HuH-7 (cell line): ENCODE measurements at regions not wholly inside any gene's neighbourhood (a gene's known extent, or its start where the extent isn't known, plus 50 kb on each side); places are given as distances from the start of the nearest gene placed in this dataset.
"Not testable (repeated sequence)": the region's sequence is repeated elsewhere in the genome, so short reads cannot be mapped to it uniquely, and the experiment has no call there.

Experiments used
- DNase-seq: peaks from one replicate; pipeline ENCODE4 v3.0.0; 2011; ENCODE audit warnings: low spot score

GRCh38 chr21:9788281-9788680 lies 733.1 kb upstream of the TPTE start:
- not testable (repeated sequence) for DNase-seq

GRCh38 chr21:9790354-9790753 lies 731.0 kb upstream of the TPTE start:
- not testable (repeated sequence) for DNase-seq

DNA sequence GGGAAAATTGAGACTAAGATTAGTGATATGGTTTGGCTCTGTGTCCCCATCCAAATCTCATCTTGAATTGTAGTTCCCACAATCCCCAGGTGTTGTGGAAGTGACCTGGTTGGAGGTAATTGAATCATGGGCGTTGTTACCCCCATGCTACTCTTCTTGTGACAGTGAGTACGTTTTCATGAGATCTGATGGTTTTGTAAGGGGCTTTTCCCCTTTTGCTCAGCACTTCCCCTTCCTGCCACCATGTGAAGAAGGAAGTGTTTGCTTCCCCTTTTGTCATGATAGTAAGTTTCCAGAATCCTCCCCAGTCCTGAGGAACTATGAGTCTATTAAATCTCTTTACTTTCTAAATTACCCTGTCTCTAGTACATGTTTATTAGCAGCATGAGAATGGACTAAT lies 729.9 kb upstream of the TPTE start:
- not testable (repeated sequence) for DNase-seq

GRCh38 chr21:9795291-9795690 lies 726.1 kb upstream of the TPTE start:
- not testable (repeated sequence) for DNase-seq

GRCh38 chr21:9796293-9796692 lies 725.1 kb upstream of the TPTE start:
- DNase-seq, result not testable (repeated sequence)

DNA sequence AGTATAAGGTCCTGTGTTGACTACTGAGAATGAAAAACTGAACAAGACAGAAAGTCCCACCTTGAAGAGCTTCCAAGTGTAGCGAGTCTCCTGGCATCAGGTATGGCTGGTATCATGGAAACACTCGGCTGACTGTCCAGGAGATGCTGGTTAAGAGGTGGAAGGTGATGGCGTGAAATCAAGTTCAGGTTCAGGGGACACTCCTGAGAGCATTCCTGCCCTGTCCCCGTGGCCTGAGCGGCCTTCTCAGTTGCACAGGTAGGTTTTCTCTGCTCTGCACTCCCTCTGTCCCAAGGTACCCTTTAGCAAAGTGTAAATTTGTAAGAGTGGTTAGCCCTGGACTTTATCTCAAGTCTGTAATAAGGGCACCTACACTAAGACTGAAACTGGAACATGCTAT lies 713.7 kb upstream of the TPTE start:
- not testable (repeated sequence) for DNase-seq

GRCh38 chr21:9811223-9812004 lies 710.0 kb upstream of the TPTE start:
- not testable (repeated sequence) for DNase-seq

- DNase-seq, result not testable (repeated sequence)
Measured at GRCh38 chr21:9812507-9812906, 708.9 kb upstream of the TPTE start.

- DNase-seq, result not testable (repeated sequence)
Measured at GRCh38 chr21:9813894-9814814, 707.2 kb upstream of the TPTE start.

DNA sequence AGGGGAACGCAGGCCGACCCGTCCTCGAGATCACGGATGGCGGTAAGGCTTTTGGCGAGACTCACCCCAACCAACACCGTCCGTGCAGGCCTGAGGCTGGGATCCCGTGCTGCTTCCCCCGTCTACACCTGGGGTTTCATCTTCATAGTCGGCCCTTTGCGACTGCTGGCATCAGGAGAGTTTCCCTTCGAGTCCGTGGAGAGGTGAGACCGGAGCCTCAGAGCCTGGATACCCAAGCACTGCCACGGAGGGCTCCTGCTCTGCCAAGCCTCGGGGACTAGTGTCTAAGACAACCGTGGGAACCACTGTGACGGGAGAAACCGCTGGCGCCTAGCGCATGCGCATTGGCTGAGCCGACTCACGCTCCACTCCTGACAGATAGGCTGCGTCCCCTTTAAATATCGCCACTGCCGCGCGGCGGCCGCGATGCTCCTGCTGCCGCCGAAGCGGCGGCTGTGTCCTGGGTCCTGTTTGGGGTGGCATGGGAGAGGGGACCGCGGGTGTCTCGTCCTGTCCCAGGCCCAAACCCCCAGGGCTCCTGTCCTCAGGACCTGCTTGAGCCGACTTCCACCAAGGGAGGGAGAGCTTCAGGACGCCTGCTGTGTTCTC lies 706.1 kb upstream of the TPTE start:
- DNase-seq, result not testable (repeated sequence)

GRCh38 chr21:9816734-9817334 lies 704.5 kb upstream of the TPTE start:
- not testable (repeated sequence) for DNase-seq

GRCh38 chr21:9817841-9818441 lies 703.4 kb upstream of the TPTE start:
- not testable (repeated sequence) for DNase-seq

DNA sequence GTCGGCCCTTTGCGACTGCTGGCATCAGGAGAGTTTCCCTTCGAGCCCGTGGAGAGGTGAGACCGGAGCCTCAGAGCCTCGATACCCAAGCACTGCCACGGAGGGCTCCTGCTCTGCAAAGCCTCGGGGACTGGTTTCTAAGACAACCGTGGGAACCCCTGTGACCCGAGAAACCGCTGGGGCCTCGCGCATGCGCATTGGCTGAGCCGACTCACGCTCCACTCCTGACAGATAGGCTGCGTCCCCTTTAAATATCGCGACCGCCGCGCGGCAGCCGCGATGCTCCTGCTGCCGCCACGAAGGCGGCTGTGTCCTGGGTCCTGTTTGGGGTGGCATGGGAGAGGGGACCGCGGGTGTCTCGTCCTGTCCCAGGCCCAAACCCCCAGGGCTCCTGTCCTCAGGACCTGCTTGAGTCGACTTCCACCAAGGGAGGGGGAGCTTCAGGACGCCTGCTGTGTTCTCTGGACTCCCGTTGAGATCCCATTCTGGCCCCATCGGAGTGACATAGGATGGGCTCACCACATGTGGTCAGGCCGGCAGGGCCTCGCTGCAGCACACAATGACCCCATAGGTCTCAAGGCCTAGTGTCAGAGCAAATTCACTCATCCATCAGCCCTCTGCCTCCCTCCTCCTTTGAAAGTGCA lies 701.7 kb upstream of the TPTE start:
- DNase-seq, result not testable (repeated sequence)

DNA sequence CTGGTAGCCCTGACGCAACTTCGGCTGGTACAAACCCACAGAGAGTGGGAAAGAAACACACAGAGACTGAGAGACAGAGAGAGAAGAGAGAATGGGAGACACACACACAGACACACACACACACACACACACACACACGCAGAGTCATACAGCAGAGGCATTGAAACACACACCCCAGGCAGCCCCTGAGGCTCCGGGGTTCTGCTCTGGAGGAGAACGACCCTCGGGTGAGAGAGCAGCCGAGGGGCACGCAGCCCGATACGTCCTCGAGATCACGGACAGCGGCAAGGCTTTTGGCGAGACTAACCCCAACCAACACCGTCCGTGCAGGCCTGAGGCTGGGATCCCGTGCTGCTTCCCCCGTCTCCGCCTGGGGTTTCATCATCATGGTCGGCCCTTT lies 700.8 kb upstream of the TPTE start:
- DNase-seq, result not testable (repeated sequence)

GRCh38 chr21:9821472-9821871 lies 699.9 kb upstream of the TPTE start:
- not testable (repeated sequence) for DNase-seq

DNA sequence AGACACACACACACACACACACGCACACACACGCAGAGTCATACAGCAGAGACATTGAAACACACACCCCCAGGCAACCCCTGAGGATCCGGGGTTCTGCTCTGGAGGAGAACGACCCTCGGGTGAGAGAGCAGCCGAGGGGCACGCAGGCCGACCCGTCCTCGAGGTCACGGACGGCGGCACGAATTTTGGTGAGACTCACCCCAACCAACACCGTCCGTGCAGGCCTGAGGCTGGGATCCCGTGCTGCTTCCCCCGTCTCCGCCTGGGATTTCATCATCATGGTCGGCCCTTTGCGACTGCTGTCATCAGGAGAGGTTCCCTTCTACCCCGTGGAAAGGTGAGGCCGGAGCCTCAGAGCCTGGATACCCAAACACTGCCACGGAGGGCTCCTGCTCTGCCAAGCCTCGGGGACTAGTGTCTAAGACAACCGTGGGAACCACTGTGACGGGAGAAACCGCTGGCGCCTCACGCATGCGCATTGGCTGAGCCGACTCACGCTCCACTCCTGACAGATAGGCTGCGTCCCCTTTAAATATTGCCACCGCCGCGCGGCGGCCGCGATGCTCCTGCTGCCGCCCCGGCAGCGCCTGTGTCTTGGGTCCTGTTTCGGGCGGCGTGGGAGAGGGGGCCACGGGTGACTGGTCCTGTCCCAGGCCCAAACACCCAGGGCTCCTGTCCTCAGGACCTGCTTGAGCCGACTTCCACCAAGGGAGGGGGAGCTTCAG lies 699.1 kb upstream of the TPTE start:
- not testable (repeated sequence) for DNase-seq

DNA sequence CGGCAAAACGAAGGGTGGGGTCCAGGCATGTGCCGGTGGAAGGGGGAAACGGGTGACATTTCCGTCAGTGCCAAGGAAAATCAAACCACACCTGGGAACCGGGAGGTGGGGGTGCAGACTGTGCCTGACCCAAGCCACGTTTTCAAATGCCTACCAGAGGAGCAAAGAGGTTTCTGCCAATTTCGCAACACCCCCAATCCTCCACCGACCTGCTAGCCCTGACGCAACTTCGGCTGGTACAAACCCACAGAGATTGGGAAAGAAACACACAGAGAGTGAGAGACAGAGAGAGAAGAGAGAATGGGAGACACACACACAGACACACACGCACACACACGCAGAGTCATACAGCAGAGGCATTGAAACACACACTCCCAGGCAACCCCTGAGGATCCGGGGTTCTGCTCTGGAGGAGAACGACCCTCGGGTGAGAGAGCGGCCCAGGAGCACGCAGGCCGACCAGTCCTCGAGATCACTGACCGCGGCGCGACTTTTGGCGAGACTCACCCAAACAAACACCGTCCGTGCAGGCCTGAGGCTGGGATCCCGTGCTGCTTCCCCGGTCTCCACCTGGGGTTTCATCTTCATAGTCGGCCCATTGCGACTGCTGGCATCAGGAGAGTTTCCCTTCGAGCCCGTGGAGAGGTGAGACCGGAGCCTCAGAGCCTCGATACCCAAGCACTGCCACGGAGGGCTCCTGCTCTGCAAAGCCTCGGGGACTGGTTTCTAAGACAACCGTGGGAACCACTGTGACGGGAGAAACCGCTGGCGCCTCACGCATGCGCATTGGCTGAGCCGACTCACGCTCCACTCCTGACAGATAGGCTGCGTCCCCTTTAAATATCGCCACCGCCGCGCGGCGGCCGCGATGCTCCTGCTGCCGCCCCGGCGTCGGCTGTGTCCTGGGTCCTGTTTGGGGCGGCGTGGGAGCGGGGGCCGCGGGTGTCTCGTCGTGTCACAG lies 697.9 kb upstream of the TPTE start:
- not testable (repeated sequence) for DNase-seq

GRCh38 chr21:9830801-9831200 lies 690.6 kb upstream of the TPTE start:
- DNase-seq, result not testable (repeated sequence)

DNA sequence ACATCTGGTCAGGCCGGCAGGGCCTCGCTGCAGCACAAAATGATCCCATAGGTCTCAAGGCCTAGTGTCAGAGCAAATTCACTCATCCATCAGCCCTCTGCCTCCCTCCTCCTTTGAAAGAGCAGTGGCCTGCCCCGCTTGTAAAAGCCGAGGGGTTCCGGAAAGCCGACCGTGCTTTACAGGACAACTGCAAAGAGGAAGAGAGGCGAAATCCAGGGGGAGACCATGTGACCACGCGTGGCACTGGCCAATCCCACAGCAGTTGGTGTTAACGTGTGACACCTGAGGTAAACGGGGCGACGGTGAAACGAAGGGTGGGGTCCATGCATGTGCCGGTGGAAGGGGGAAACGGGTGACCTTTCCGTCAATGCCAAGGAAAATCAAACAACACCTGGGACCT lies 688.6 kb upstream of the TPTE start:
- DNase-seq, result not testable (repeated sequence)
